NCI-H1048 (cell line): ENCODE measurements at regions not wholly inside any gene's neighbourhood (a gene's known extent, or its start where the extent isn't known, plus 50 kb on each side); places are given as distances from the start of the nearest gene placed in this dataset.
"Not testable (repeated sequence)": the region's sequence is repeated elsewhere in the genome, so short reads cannot be mapped to it uniquely, and the experiment has no call there.

Source experiments
- DNase-seq: peaks from one replicate; lab custom pipeline; 2025; lab: John Stamatoyannopoulos, UW

GRCh38 chr15:61337541-61337940 is 108.4 kb upstream of the RORA start:
- no peak for DNase-seq

DNA sequence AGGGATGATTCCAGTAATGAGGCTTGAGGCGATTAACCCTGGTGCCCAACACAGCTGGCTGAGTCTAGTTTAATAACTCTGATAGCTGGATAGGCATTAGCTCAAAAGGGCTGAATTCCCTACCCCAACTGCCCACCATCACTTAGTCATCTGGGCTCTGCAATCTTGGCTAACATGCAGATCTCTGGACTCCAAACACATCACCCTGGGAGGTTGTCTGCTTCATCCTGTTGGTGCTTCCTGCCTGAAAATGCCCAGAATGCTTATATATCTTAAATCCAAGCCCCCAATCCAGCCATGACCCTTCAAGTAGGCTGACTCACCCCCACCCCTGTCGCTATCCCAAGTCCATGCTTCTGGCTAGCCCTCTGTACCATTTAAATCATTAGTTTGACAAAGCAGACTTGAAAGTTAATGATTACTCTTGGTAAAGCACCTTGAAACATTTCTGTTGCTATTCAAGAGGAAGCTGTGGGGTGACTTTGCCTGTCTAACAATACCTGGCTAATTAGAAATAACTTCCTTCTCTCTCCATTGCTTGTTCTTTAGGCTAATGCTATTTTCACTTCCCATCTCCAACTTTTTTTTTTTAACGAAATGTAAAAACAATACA is 107.0 kb upstream of the RORA start:
- no peak for DNase-seq

DNA sequence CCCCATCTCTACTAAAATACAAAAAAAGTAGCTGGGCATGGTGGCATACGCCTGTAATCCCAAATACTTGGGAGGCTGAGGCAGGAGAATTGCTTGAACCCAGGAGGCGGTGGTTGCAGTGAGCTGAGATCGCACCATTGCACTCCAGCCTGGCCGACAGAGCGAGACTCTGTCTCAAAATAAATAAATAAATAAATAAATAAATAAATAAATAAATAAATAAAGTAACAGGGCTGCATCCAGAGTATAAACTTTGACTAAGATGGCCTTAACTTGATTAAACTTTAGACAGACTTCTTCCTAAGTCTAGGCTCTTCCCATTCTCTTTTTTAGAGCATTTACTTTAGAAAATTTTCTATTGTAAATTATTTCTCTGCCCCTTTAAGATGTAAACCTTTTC is 105.6 kb upstream of the RORA start:
- DNase-seq: not testable (repeated sequence)

- DNase-seq: no peak
These were observed 101.9 kb upstream of the RORA start for GRCh38 chr15:61331019-61331418.

DNA sequence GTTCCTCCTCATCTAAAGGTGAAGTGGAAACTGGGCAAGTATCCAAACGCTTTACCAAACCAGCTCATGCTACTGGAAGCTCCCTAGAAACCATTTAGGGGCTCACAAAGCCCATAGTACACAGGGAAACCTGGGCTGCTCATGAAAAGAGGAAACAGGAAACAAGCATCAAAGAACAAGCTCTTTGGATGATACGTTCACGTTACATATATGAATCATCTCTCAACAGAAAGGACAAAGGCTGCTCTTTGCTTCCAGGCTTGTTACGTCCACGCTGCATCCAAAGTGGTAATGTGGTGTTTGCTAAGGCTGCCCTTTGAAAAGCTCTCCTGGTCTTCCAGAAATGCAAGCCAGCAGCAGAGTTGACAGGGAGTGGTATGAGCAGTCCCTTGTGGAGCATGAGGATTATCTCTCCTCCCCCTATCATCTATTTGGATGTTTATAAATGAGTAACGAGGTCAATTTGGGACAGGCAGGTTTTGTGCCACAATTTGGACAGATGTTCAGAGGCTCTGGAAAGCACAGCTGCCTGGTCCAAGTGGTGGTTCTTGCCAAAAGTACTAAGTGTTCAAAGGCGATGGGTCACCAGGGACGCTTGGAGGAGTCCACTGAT is 98.0 kb upstream of the RORA start:
- DNase-seq: no peak

GRCh38 chr15:61319892-61320291 is 90.8 kb upstream of the RORA start:
- no peak for DNase-seq

- no peak for DNase-seq
These were observed 89.9 kb upstream of the RORA start for GRCh38 chr15:61318802-61319525.

DNA sequence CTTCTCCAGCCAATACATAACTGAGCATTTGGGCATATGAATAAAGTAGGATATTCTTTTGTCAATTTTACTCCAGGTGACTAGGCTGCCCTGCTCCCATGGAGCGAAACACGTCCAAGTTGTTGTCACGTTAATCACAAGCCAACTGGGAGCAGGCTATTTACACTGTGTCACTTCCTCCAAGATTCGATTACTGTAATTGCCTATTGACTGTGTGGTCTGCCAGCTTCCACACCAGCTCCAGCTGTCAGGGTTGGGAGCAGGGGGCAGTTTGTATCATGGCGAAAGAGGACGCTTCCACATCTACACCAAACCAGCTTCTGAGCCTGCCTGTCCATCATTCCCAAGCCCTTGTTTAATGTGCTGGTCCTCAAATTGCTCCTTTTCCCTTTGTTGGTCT is 89.2 kb upstream of the RORA start:
- no peak for DNase-seq

- no peak for DNase-seq
These were observed 86.4 kb upstream of the RORA start for GRCh38 chr15:61315471-61315870.

DNA sequence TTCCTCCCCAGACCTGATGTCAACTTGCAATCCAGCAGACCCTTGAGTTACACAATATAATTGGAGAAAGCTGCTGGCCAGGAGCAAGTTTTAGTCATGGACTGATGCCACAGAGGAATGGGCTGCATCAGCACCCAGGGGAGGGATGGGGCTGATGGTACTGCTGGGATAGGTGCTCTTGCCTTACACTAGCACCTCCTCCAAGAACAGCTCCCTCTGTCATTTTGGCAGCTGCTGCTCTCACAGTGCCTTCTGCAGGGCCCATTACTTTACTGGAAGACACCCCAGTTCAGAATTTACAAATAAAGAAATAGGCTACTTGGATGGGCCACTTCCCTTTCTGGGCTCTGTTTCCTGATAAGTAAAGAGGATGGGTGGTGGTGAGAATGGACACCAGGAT is 85.3 kb upstream of the RORA start:
- no peak for DNase-seq

DNA sequence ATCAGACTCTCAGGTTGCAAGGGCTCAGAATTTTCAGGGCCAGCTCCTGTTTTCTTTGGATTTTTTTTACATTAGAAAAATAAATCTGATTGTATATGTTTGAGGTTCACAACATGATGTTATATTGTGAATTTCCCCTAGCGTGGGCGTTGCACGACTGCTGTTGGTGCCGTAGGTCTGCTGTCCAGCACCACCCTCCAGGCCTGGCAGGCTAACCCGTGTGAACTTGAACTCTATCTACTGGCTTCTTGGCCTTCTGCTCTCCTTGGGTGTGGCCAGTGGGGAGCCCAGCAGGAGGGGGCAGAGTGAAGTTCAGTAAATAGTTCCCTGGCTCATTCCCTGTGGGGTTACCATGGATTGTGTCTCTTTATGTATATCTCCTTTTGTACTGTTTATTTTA is 80.5 kb upstream of the RORA start:
- no peak for DNase-seq

DNA sequence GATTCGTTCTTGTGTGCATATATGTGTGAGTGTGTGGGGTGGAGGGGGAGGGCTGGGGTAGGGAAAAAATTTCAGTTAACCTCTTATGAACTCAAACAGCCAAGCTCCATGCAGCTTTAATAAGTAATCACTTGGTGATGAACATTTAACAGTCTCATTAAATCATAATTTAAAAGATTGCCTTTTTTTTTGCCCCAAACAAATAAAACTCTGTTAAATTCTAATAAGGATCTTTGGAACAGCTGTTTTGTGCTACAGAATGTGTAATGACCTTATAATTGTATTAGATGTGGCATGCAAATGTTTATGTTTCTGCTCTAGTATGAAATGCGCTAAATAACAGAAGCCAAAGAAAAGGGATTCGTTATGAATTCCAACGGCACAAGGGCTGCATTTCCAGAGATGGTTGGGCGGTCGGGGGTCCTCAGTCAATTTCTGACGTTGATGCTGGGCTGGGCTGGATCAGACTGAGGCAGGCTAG is 80.0 kb upstream of the RORA start:
- DNase-seq: no peak

GRCh38 chr15:61308437-61308836 is 79.3 kb upstream of the RORA start:
- no peak for DNase-seq

DNA sequence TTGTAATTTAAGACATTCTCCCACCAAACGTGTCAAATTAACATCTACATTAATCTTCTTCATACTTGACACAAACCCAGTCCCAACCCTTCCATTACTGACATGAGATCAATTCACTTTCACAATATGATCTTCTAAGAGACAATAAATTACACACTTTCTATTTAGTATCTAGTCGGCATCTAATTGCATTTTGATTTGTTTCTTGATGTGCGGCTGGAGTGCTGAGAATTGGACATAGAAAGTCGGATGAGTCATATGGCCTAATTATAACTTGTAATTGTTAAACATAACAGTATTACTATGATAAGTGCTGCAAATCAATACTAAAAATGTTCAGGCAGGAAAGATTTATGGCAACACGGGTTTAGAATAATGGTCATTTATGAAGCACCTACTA is 78.4 kb upstream of the RORA start:
- DNase-seq: no peak

DNA sequence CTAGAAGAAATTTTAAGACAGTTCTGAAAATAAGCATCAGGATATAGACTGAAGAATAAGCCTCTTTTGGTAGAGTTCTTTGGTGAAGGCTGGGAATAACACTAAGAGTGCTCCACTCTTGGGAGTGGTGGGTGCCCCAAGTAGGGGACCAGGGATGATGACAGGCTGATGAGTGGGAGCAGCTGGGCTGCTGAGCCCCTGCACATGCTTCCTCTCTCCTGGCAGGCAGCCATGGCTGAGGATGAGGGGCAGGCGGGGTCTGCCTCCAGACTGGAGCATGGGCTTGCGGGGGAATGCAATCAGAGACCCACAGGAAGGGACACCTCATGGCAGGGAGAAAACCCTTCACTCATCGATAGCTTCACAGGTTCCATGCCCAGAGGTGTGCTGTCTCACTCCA is 72.6 kb upstream of the RORA start:
- no peak for DNase-seq

DNA sequence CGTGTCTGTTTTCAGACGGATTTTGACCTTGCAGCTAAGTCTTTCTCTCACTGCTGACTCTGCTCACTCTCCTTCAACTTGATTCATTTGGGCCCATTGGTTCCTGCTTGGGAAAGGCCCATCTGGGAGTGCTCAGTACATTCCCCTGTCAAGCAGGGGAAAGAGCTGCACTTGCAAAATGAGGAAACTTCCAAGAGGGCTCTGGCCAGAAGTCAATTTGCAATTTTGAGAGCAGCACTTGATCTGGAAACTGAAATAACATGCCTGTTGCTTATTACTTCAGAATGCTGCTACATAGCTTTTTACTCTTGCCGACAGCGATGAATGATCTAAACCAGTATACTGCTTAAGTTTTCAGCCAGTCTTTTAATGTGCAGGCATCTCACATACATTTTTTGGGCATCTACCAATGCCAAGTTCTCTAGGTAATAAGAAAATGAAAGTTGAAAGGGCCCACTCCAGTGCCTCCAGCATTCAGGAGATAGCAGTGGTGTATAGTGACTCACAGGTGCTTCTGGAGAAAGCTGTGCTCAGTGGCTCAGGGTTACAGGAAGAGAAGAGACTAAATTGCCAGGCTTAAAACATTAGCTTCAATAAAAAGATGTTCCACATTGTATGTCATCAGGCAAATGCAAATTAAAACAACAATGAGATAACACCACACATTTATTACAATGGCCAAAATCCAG is 70.1 kb upstream of the RORA start:
- no peak for DNase-seq

DNA sequence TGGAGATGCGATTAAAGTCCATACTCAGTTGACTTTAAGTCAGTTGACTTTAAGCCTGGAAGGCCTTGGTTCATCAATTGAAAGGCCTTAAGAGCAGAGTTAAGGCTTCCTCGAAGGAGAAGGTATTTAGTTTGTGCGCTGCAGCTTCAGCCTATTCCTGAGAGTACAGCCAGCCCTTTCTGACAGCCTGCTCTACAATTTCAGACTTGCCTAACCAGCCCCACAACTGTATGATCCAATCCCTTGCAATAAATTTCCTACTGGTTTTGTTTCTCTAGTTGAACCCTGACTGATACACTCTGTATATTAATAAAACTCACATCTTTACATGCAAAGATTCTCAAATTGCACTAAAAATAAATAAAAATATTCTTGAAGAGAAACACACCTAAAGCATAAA is 66.1 kb upstream of the RORA start:
- DNase-seq: no peak

DNA sequence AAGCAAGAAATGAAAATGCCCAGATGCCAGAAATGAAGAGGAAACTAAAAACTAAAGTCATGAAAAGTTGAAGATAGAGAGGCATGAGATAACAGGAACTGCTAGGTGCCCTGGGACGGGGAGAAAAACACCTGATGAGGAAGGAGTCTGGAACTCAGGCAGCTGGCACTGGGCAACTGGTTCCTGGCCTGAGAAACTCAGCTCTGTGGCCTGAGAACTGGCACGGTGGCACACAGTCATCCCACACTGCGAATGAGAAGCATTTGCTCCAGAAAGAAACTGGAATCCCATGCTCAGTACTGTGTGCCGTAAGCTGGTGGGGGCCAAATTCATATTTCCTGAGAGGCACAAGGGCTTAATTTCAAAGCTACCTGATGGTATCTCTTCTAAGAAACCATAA is 53.6 kb upstream of the RORA start:
- no peak for DNase-seq

DNA sequence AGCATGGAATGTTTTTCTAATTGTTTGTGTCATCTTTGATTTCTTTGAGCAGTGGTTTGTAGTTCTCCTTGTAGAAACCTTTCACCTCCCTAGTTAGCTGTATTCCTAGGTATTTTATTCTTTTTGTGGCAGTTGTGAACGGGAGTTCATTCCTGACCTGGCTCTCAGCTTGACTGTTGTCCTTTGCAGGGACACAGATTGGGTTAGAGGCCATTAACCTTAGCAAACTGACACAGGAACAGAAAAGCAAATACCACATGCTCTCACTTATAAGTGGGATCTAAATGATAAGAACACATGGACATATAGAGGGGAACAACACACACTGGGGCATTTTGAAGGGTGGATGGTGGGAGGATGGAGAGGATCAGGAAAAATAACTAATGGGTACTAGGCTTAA is 52.2 kb upstream of the RORA start:
- DNase-seq: no peak
